T-helper 1 cell treated with Interleukin-12 subunit alpha and Interleukin-12 subunit beta and Interleukin-4 antibody, amounts not matched to agents 30 μg/mL and 1 μg/mL, for 36 hours (primary cell): ENCODE measurements at regions not wholly inside any gene's neighbourhood (a gene's known extent, or its start where the extent isn't known, plus 50 kb on each side); places are given as distances from the start of the nearest gene placed in this dataset.

Experiments
- H3K27ac Mint-ChIP-seq: one replicate; pipeline ENCODE4 v1.8.0; 2021; ENCODE audit warnings: mild to moderate bottlenecking, mixed read lengths
- H3K27me3 Mint-ChIP-seq: one replicate; pipeline ENCODE4 v1.8.0; 2021; ENCODE audit warnings: low read depth, mixed read lengths
- H3K36me3 Mint-ChIP-seq: one replicate; pipeline ENCODE4 v1.8.0; 2021; ENCODE audit warnings: low read depth, mixed read lengths
- H3K4me1 Mint-ChIP-seq: one replicate; pipeline ENCODE4 v1.8.0; 2021; ENCODE audit warnings: low read depth, mixed read lengths
- H3K4me3 Mint-ChIP-seq: one replicate; pipeline ENCODE4 v1.8.0; 2021; ENCODE audit warnings: mild to moderate bottlenecking, moderate library complexity, mixed read lengths
- H3K9me3 Mint-ChIP-seq: one replicate; pipeline ENCODE4 v1.8.0; 2021; ENCODE audit warnings: mixed read lengths

DNA sequence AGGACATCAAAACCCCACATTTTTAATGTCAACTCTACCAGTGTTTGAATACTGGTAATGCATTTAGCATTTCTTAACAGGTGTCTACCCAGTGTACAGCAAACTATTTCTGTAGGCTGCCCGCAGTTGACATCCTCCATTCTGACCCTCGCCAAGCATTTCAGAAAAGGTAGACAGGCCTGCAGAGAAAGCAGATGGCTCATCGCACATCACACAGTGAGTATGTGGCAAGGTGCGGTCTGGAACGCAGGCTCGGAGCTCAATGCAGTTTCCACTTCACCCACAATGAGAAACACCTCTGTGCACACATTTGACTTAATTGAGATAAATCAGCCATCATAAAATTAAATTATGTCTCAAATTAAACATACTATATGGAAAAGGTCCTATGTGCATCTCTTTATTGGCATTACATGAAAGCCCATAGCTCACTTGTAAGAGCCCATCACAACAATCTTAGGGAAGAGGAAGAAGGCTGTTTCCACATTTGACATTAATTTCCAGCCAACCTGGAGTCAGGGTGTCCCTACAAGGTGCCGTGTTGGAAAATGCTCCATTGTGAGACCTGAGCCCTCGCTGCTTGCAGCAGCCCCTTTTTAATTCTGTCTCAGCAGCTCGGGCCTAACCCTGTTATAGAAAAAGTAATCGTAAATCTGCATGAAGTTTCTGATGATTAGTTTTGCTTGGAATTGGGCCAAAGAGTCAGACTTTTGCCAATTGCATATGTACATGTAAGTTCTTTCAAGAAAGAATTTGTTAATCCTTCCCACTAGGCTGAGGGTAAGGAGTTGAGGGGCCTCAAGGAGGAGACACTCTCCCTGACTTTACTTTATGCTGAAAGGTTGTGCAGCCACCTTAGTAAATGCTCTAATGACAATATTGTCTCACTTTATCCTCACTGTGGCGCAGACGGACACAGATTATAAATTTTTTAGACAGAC lies 378.7 kb upstream of the DYNLRB2 start:
- no peaks in the 10 kb centered on the region for H3K36me3 Mint-ChIP-seq

DNA sequence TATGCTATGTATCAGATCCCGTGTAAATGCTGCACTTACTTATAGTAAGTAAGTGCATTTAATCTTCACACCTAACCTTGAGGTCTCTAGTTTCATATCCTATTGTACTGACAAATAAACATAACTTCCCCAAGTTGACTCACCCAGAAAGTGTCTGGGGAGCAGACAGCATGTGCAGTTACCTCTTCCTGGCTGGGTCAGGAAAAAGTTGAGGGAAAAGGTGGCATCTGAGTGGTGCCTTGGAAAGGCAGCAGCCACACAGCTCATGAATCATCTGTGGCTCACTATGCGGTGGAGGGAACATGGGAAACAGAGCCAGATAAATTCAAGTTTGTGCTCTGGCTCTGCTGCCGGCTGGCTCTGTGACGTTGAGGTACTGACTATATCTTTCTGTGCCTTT lies 382.0 kb upstream of the DYNLRB2 start:
- H3K9me3 Mint-ChIP-seq: no peaks in the 10 kb centered on the region
- H3K4me3 Mint-ChIP-seq: no peak overlapping the region
- H3K36me3 Mint-ChIP-seq: no peaks in the 10 kb centered on the region
- H3K27me3 Mint-ChIP-seq: peaks cover 4% of the 10 kb centered on the region
- no peaks in the 10 kb centered on the region for H3K4me1 Mint-ChIP-seq
- no peak overlapping the region for H3K27ac Mint-ChIP-seq

More for the DNA sequence above, 378.7 kb upstream of the DYNLRB2 start:
- peaks cover 4% of the 10 kb centered on the region for H3K27me3 Mint-ChIP-seq
- H3K9me3 Mint-ChIP-seq: no peaks in the 10 kb centered on the region
- H3K27ac Mint-ChIP-seq: no peak overlapping the region
- no peaks in the 10 kb centered on the region for H3K4me1 Mint-ChIP-seq
- H3K4me3 Mint-ChIP-seq: no peak overlapping the region

DNA sequence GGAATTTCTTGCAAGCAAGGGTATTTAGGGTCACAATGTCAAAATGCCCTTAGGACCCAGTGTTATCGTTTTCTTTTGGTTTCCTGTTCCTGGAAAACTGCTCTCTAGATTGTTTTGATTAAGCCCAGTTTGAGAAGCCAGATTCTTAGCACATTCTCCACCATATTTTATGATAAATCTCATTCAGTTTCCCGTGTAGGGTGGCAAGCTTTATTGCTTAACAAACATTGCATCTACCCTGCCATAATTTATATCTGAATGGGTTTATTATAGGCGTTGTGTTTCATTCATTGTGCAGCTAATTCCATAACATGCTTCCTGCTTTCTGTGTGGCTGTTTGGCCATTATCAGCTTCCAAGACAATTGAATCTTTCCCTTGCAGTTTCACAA lies 389.1 kb upstream of the DYNLRB2 start:
- no peaks in the 10 kb centered on the region for H3K27me3 Mint-ChIP-seq
- no peaks in the 10 kb centered on the region for H3K9me3 Mint-ChIP-seq
- no peaks in the 10 kb centered on the region for H3K36me3 Mint-ChIP-seq
- H3K4me1 Mint-ChIP-seq: no peaks in the 10 kb centered on the region
- no peak overlapping the region for H3K4me3 Mint-ChIP-seq
- no peak overlapping the region for H3K27ac Mint-ChIP-seq

DNA sequence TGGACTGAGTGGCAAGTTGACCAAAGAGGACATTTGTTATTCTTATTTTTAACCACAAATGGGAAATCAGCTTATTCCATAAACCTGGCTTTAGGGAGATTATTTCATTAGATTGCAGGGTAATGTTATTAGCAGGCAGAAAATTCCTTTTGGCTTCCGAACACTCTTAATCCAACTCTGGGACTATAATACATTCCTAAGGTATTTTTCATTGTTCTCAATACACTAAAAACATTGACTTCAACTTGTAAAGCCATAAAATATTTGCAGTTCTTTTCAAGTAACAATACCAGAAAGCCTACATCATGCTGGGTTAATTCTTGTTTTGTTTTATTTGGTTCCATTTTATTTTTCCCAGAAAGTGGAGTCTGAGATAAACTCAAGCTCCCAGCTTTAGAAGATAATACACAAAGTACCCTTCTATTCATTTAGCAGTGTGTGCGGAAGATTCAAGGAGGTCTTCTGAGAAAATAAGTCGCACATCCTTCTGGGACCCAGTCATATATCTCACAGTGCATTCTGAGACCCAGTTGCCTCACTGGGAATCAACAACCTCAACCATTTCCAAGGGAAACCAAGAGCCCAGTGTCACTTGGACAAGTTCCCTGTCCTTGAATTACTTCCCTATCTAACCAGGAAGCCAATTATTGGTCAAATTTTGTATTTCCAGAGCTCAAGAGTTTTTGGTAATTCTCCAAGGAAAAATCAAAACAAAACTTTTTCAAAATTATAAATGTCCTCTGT lies 389.6 kb upstream of the DYNLRB2 start:
- H3K4me1 Mint-ChIP-seq: no peaks in the 10 kb centered on the region
- H3K27me3 Mint-ChIP-seq: no peaks in the 10 kb centered on the region
- no peaks in the 10 kb centered on the region for H3K9me3 Mint-ChIP-seq
- no peak overlapping the region for H3K4me3 Mint-ChIP-seq
- H3K36me3 Mint-ChIP-seq: no peaks in the 10 kb centered on the region
- no peak overlapping the region for H3K27ac Mint-ChIP-seq

DNA sequence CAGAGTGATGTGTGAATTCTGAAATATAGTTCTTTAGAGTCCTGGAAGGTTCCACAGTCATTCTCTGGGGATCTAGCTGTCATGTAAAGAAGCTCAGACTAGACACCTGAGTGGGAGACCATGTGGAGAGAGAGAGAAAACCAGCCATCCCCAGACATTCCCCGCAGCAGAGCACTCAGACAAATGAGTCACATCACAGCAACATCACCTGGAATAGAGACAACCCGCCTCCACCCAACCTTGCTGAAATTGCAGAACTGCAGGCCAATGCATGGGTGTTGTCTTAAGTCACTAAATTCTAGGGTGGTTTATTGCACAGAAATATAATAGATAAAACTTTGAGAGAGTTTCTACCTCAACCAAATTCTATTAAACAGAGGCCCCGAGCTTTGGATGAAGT lies 392.0 kb upstream of the DYNLRB2 start:
- Mint-ChIP-seq H3K27ac (no peak overlapping the region), H3K9me3 (no peaks in the 10 kb centered on the region), H3K36me3 (no peaks in the 10 kb centered on the region), H3K27me3 (no peaks in the 10 kb centered on the region), H3K4me3 (no peak overlapping the region), H3K4me1 (no peaks in the 10 kb centered on the region)

DNA sequence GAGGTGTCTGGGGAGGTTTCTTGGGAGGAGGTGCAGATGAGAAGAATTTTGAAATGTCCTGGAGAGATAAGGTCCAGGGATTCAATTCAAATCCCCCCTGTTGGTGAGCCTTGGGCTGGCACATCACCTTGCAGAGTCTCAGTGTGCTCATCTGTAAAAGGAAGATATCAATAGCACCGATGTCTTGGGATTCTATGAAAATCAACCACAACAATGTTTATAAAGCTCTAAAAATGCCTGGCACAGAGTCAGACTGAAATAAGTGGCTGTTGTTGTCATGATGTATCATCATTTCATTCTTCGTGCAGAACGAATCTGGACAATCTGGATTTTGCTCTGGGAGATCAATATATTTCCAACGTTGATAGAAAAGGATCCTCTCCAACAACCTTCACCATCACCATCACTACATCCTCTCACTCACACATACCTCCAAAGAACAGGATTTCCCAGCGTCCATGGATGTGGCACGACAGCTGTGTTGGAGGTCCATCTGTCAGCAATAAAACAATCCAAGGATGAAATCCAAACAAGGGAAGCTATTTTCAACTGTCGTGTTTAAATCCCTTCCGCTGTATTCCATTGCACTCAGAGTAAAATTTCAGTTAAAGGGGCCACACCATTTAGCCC lies 393.7 kb upstream of the DYNLRB2 start:
- H3K27me3 Mint-ChIP-seq: no peaks in the 10 kb centered on the region
- H3K4me3 Mint-ChIP-seq: no peak overlapping the region
- H3K9me3 Mint-ChIP-seq: peaks cover 4% of the 10 kb centered on the region
- no peaks in the 10 kb centered on the region for H3K4me1 Mint-ChIP-seq
- H3K27ac Mint-ChIP-seq: no peak overlapping the region
- no peaks in the 10 kb centered on the region for H3K36me3 Mint-ChIP-seq

DNA sequence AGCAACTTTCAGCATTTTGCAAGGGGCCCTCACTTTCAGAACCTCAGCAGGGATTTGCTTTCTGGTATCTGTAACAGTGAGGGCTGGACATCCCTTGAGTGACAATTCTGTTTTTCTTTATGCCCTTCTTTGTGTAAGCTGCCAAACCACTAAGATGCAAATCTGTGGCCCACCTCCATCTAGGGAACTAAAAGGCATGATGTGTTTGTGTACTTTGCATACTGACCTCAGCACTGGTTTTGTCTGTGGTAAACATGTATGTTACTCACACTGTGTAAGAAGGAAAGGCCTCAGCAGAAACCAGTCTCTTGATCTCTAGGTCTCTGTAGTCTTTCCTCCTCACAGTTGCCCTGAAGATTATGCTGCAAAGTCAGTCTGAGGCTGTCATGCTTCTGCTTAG lies 396.6 kb upstream of the DYNLRB2 start:
- Mint-ChIP-seq H3K4me3 (no peak overlapping the region), H3K36me3 (no peaks in the 10 kb centered on the region), H3K9me3 (peaks cover 4% of the 10 kb centered on the region), H3K27ac (no peak overlapping the region), H3K4me1 (no peaks in the 10 kb centered on the region), H3K27me3 (no peaks in the 10 kb centered on the region)

DNA sequence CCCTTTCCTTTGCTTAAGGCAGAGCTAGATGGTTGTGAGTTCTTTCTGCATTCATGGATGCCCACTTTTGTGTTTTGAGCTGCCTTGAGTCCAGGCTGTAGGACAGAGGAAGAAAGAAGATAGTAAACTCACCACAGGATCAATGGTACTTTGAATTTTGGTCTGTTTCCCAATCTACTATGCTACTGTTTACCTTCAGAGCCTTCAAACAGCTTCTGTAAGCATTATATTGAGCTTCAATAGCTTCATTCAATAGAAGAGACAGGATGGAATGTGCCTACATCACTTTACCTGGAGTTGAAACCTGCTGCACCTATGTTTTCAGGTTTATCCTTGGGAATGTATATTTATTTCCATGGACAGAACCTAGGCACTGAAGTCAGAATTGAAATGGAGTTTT lies 397.9 kb upstream of the DYNLRB2 start:
- H3K36me3 Mint-ChIP-seq: no peaks in the 10 kb centered on the region
- H3K4me1 Mint-ChIP-seq: no peaks in the 10 kb centered on the region
- H3K27ac Mint-ChIP-seq: no peak overlapping the region
- H3K27me3 Mint-ChIP-seq: no peaks in the 10 kb centered on the region
- H3K4me3 Mint-ChIP-seq: no peak overlapping the region
- H3K9me3 Mint-ChIP-seq: peaks cover 4% of the 10 kb centered on the region

DNA sequence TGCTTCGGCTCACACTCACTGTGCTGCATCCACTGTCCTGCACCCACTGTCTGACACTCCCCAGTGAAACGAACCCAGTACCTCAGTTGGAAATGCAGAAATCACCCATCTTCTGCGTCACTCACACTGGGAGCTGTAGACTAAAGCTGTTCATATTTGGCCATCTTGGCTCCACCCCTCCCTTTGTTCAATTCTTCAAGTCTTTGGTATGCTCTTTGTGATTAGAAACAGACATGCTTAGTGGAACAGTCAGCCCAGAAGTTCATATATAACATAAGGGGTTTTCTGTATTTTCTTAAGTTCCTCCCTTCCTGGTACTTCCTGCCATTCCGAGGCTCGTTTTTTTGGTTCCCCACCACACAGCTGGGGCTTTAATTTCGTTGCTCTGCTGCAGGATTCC lies 398.5 kb upstream of the DYNLRB2 start:
- H3K36me3 Mint-ChIP-seq: no peaks in the 10 kb centered on the region
- no peaks in the 10 kb centered on the region for H3K27me3 Mint-ChIP-seq
- peaks cover 4% of the 10 kb centered on the region for H3K9me3 Mint-ChIP-seq
- H3K4me3 Mint-ChIP-seq: no peak overlapping the region
- H3K4me1 Mint-ChIP-seq: no peaks in the 10 kb centered on the region
- no peak overlapping the region for H3K27ac Mint-ChIP-seq

DNA sequence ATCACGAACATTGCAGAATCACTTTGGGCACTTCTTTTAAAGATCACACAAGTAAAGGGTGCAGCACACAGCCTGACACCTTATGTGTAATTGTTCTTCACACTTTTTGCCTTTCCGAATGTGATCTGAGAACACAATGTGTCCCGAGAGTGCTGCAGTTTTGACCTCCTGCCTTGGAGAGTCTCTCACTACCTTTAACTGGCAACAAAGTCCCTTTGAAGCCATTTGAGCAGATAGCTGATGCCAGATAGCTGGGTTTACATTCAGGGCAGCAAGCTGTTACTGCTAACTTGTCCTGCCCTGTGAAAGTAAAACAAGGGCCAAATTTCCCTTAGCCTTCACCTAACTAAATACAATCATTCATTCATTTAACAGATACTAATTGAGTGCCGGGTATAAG lies 411.0 kb upstream of the DYNLRB2 start:
- Mint-ChIP-seq H3K36me3 (no peaks in the 10 kb centered on the region), H3K27ac (no peak overlapping the region), H3K27me3 (no peaks in the 10 kb centered on the region), H3K9me3 (no peaks in the 10 kb centered on the region), H3K4me3 (no peak overlapping the region), H3K4me1 (no peaks in the 10 kb centered on the region)

DNA sequence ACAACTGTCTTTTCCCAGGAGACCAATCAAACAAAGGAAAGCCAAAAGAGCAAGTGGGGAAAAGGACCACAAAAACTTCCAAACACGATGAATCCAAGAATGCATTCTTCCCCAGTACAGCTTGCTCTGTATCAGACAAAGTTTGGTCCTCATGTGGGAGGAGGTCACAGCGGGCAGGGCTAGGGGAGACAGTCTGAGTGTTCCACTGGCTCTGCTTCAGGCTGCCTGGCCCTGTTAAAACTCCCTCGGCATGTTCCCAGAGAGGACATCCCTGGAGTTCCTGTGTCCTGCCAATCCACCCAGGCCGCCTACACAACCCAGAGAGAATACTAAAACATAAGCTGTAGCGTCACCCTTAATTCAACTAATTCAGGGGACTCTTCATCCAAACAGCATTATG lies 415.1 kb upstream of the DYNLRB2 start:
- Mint-ChIP-seq H3K9me3 (no peaks in the 10 kb centered on the region), H3K27ac (no peak overlapping the region), H3K4me3 (no peak overlapping the region), H3K36me3 (no peaks in the 10 kb centered on the region), H3K4me1 (no peaks in the 10 kb centered on the region), H3K27me3 (no peaks in the 10 kb centered on the region)

DNA sequence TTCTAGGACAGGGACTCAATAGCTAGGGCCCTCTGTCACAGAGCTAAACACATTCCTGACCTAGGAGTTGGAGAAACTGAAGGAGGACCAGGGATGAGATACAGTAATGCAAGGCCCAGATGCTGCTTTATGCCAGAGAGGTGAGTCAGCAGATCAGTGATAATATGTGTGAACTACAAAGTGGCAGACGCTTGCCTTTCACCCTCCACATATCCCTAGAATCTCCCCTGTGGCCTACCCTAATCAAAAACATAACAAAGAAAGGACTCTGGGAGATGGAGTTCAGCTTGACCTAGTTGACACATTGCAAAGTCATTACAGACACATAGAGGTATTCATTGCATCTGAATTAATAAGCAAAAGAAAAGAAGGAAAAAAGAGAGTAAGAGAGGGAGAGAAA lies 417.6 kb upstream of the DYNLRB2 start:
- Mint-ChIP-seq H3K9me3 (no peaks in the 10 kb centered on the region), H3K4me1 (no peaks in the 10 kb centered on the region), H3K4me3 (no peak overlapping the region), H3K36me3 (no peaks in the 10 kb centered on the region), H3K27ac (no peak overlapping the region), H3K27me3 (no peaks in the 10 kb centered on the region)

DNA sequence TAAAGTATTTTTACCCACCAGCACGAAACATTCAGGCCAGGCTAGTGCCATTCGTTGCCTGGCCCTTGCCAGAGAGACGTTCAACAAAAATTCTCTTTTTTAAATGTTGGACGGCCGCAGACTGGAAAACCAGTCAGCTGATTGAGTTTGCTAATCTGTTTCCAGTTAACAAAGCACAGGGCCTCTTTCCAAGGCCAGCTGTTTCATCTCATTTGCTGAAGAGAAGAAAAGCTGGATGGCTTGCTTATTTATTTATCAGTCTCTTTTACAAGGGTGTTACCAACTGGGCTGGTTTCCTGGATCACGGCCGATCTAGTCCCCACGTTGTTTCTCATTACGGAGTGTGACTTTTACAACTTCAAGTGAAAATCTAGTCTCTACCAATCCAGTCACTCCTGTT lies 418.7 kb upstream of the DYNLRB2 start:
- no peaks in the 10 kb centered on the region for H3K4me1 Mint-ChIP-seq
- H3K4me3 Mint-ChIP-seq: no peak overlapping the region
- H3K27ac Mint-ChIP-seq: no peak overlapping the region
- H3K9me3 Mint-ChIP-seq: no peaks in the 10 kb centered on the region
- no peaks in the 10 kb centered on the region for H3K36me3 Mint-ChIP-seq
- no peaks in the 10 kb centered on the region for H3K27me3 Mint-ChIP-seq

DNA sequence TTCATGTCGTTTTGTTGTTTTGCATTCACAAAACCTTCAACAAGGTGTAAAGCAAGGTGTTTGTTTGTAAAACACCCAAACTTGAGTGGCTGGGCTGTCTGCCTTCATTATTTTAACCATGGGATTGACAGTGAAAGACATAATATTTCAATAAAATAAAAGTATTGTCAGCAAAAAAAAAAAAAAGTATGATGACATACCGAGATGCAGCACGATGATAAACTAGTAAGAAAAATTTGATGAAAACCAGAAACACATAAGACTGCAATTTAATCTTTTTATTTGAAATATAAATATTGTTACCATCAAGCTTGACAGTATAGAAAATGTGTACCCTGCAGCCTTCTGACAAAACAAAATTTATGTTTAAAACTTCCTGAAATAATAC lies 419.3 kb upstream of the DYNLRB2 start:
- Mint-ChIP-seq H3K27ac (no peak overlapping the region), H3K9me3 (no peaks in the 10 kb centered on the region), H3K4me1 (no peaks in the 10 kb centered on the region), H3K27me3 (no peaks in the 10 kb centered on the region), H3K36me3 (no peaks in the 10 kb centered on the region), H3K4me3 (no peak overlapping the region)
